Stomach (tissue), 8 donors: ENCODE measurements at regions not wholly inside any gene's neighbourhood (a gene's known extent, or its start where the extent isn't known, plus 50 kb on each side); places are given as distances from the start of the nearest gene placed in this dataset.

Source experiments
- DNase-seq, 2 donors: peaks; one replicate each; pipeline versions ENCODE4 v3.0.0 to v3.0.0-alpha.2; 2013 to 2019
- H3K27ac ChIP-seq, 5 donors: fragments of 200-600 bp in 4 of 5; sonication (generic) in 4 of 5; one replicate each; pipeline ENCODE4 v1.5.1; 2013 to 2019; ENCODE audit warnings: mild to moderate bottlenecking in 1 of 5, moderate library complexity in 1 of 5
- H3K27me3 ChIP-seq, 3 donors: fragments of 200-600 bp; sonication (generic); one replicate each; pipeline ENCODE4 v1.5.1; 2017 to 2019; ENCODE audit warnings: mixed run types in 1 of 3
- H3K36me3 ChIP-seq, 4 donors: fragments of 200-600 bp; sonication (generic); 1 replicate in 3 of 4; 2 replicates in 1 of 4; pipeline ENCODE4 v1.5.1; 2016 to 2019
- H3K4me1 ChIP-seq, 4 donors: fragments of 200-600 bp; sonication (generic); one replicate each; pipeline ENCODE4 v1.5.1; 2016 to 2019
- H3K4me3 ChIP-seq, 4 donors: fragments of 200-600 bp; sonication (generic) in 3 of 4; one replicate each; pipeline ENCODE4 v1.5.1; 2016 to 2019; ENCODE audit warnings: mild to moderate bottlenecking in 1 of 4
- H3K9me3 ChIP-seq, 4 donors: fragments of 200-600 bp; sonication (generic); one replicate each; pipeline ENCODE4 v1.5.1; 2016 to 2019
- CTCF ChIP-seq, 7 experiments: fragments of 450-650 bp in 4 of 7; fragments of 200-600 bp in 3 of 7; sonication (generic) in 3 of 7; IDR thresholded peaks; one replicate each; pipeline ENCODE4 v1.5.1; 2016 to 2019; ENCODE audit warnings: antibody characterized with exemption in 7 of 7, control low read depth in 2 of 7, mild to moderate bottlenecking in 1 of 7
- EP300 ChIP-seq: sonication (generic); formaldehyde crosslinking; IDR thresholded peaks from one replicate; pipeline ENCODE4 v1.6.1; 2017; ENCODE audit warnings: antibody characterized with exemption
- POLR2A ChIP-seq, 4 donors: fragments of 450-650 bp; IDR thresholded peaks; one replicate each; pipeline ENCODE4 v1.6.1; 2016; ENCODE audit warnings: antibody characterized with exemption in 4 of 4, control low read depth in 2 of 4, mild to moderate bottlenecking in 1 of 4, moderate library complexity in 1 of 4
- POLR2AphosphoS5 ChIP-seq, 3 donors: sonication (generic); formaldehyde crosslinking; IDR thresholded peaks; one replicate each; pipeline ENCODE4 v1.6.1; 2016; ENCODE audit warnings: antibody characterized with exemption in 3 of 3
- WGBS, 5 donors: extraction: QIAGEN DNeasy Blood & Tissue Kit in 3 of 5; methylation state at CpG; one replicate each; pipeline versions ENCODE4 v1.1.5 to v1.1.7; 2013 to 2018; 5-methylcytosine and 5-hydroxymethylcytosine counted together
- intact Hi-C: fragments of 100-400 bp; cut with DNase I; formaldehyde crosslinking; loops from one replicate; pipeline ENCODE4 v1.15.1; 2023; ENCODE audit warnings: low total_unique reads
- donor health status: healthy with polysubstance abuse.
- donor health status: Bipolar disorder and iron deficiency.
- donor health status: healthy.

- peak in 1 of 2 donors; percentile 38 for DNase-seq
- Histone ChIP-seq H3K36me3 (no peaks in the 10 kb centered on the region), H3K27ac (peak overlapping the region in 2 of 5 donors; percentile 10 to 14), H3K27me3 (no peaks in the 10 kb centered on the region), H3K4me3 (no peak overlapping the region), H3K4me1 (peaks cover 0 to 10% (median 2%) of the 10 kb centered on the region in 4 donors), H3K9me3 (no peaks in the 10 kb centered on the region)
- 18 to 29% (median 22%) methylated on average over 3 of the region's 3 CpGs for WGBS, 5 donors
- TF ChIP-seq EP300 (no peak), POLR2AphosphoS5 (IDR thresholded peaks at IDR 0.05) (peak in 2 of 3 donors; percentile 5 to 35)
- intact Hi-C loops = no loop called here
Observed at GRCh38 chr9:18183974-18184373, 290.0 kb upstream of the ADAMTSL1 start.

- DNase-seq = peak in 1 of 2 donors; percentile 27
- no peaks in the 10 kb centered on the region for H3K9me3 ChIP-seq
- H3K27me3 ChIP-seq = no peaks in the 10 kb centered on the region
- H3K27ac ChIP-seq = peak overlapping the region in 3 of 5 donors; percentile 10 to 45 (median 14)
- TF ChIP-seq POLR2AphosphoS5 (IDR thresholded peaks at IDR 0.05) = no peak
- TF ChIP-seq EP300 = no peak
- TF ChIP-seq POLR2A (IDR thresholded peaks at IDR 0.05) = no peak
- TF ChIP-seq CTCF (IDR thresholded peaks at IDR 0.05) = no peak
- H3K4me1 ChIP-seq = peaks cover 0 to 14% (median 2%) of the 10 kb centered on the region in 4 donors
- 60 to 70% (median 63%) methylated on average over 4 of the region's 4 CpGs for WGBS, 5 donors
- no peak overlapping the region for H3K4me3 ChIP-seq
- H3K36me3 ChIP-seq = no peaks in the 10 kb centered on the region
- intact Hi-C loops = no loop called here
Observed at GRCh38 chr9:18184401-18184800, 289.6 kb upstream of the ADAMTSL1 start.

DNA sequence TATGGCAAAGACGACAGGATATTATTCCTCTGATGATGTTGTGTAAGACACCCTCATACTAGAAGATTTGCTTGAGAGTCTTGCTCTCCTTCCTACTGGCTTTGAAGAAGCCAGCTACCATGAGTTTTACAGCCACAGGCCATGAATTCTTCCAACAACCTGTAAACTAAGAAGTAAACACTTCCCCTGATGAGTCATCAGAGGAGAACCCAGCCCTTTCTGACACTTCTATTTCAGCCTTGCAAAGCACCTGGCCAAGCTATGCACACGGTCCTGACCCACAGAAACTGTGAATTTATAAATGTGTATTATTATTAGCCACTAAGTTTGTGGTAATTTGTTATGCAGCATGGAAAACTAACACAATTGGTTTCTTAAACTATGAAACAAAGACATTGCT is 288.8 kb upstream of the ADAMTSL1 start:
- intact Hi-C loops = no loop called here

GRCh38 chr9:18188971-18189370 is 285.0 kb upstream of the ADAMTSL1 start:
- intact Hi-C loops = no loop called here
- Histone ChIP-seq H3K4me3 (no peak overlapping the region), H3K27me3 (no peaks in the 10 kb centered on the region), H3K4me1 (peaks cover 0 to 25% (median 15%) of the 10 kb centered on the region in 4 donors), H3K36me3 (no peaks in the 10 kb centered on the region), H3K9me3 (no peaks in the 10 kb centered on the region), H3K27ac (no peak overlapping the region)
- TF ChIP-seq EP300 (no peak), POLR2AphosphoS5 (IDR thresholded peaks at IDR 0.05) (no peak), CTCF (IDR thresholded peaks at IDR 0.05) (no peak), POLR2A (IDR thresholded peaks at IDR 0.05) (no peak)
- 76 to 83% (median 82%) methylated on average over 4 of the region's 4 CpGs for WGBS, 5 donors
- no peak for DNase-seq

More for the DNA sequence above, 288.8 kb upstream of the ADAMTSL1 start:
- Histone ChIP-seq H3K4me3 (no peak overlapping the region), H3K36me3 (no peaks in the 10 kb centered on the region), H3K4me1 (peaks cover 0 to 22% (median 9%) of the 10 kb centered on the region in 4 donors), H3K9me3 (no peaks in the 10 kb centered on the region), H3K27ac (no peak overlapping the region), H3K27me3 (no peaks in the 10 kb centered on the region)
- TF ChIP-seq CTCF (IDR thresholded peaks at IDR 0.05) (no peak), POLR2AphosphoS5 (IDR thresholded peaks at IDR 0.05) (no peak), POLR2A (IDR thresholded peaks at IDR 0.05) (no peak), EP300 (no peak)
- WGBS, 5 donors = 57 to 78% (median 71%) methylated on average over 2 of the region's 2 CpGs
- DNase-seq = peak in 1 of 2 donors; percentile 33

GRCh38 chr9:18189871-18190670 is 283.9 kb upstream of the ADAMTSL1 start:
- Histone ChIP-seq H3K9me3 (no peaks in the 10 kb centered on the region), H3K27ac (no peak overlapping the region), H3K4me3 (no peak overlapping the region), H3K27me3 (no peaks in the 10 kb centered on the region), H3K4me1 (peaks cover 0 to 22% (median 13%) of the 10 kb centered on the region in 4 donors), H3K36me3 (no peaks in the 10 kb centered on the region)
- intact Hi-C loops = no loop called here
- 11 to 28% (median 18%) methylated on average over 3 of the region's 3 CpGs for WGBS, 5 donors
- TF ChIP-seq POLR2AphosphoS5 (IDR thresholded peaks at IDR 0.05) = no peak
- no peak for TF ChIP-seq POLR2A (IDR thresholded peaks at IDR 0.05)
- TF ChIP-seq EP300 = no peak
- no peak for TF ChIP-seq CTCF (IDR thresholded peaks at IDR 0.05)
- peak in 1 of 2 donors; percentile 57 for DNase-seq
